SK-N-SH (cell line): ENCODE measurements at regions not wholly inside any gene's neighbourhood (a gene's known extent, or its start where the extent isn't known, plus 50 kb on each side); places are given as distances from the start of the nearest gene placed in this dataset.

Experiments used
- CTCF ChIA-PET: fragments of 300-600, 350-600 bp; formaldehyde crosslinking; extraction: SDS; loops from one replicate; lab custom pipeline; 2021; lab: Yijun Ruan, JAX
- POLR2A ChIA-PET: fragments of 350-600 bp; sonication (Branson Sonifier 250); formaldehyde crosslinking; extraction: SDS; loops from one replicate; lab custom pipeline; 2020; ENCODE audit warnings: antibody characterized with exemption, inconsistent platforms; lab: Yijun Ruan, JAX
- DNase-seq: peaks from one replicate; pipeline ENCODE4 v3.0.0; 2012
- H2AFZ ChIP-seq: fragments of 200-600 bp; sonication (generic); 2 replicates; pipeline ENCODE4 v1.8.1; 2016; ENCODE audit warnings: antibody characterized with exemption, mild to moderate bottlenecking, low read depth
- H3F3A ChIP-seq: fragments of 200-600 bp; sonication (generic); replicated peaks from 2 replicates; pipeline ENCODE3; 2016; ENCODE audit warnings: antibody characterized with exemption, mild to moderate bottlenecking; ENCODE audit not compliant: insufficient read depth
- H3K27ac ChIP-seq, 2 experiments: fragments of 200-500 bp in 1 of 2; fragments of 200-600 bp in 1 of 2; sonication (Bioruptor generic) in 1 of 2; sonication (generic), shearing (Covaris generic) in 1 of 2; 2 replicates each; pipeline versions ENCODE4 v1.5.1 to v1.6.1; 2014 to 2016; ENCODE audit warnings: low read depth in 2 of 2, inconsistent platforms in 1 of 2, low read length in 1 of 2, mild to moderate bottlenecking in 1 of 2, mixed read lengths in 1 of 2
- H3K27me3 ChIP-seq: fragments of 200-600 bp; sonication (generic), shearing (Covaris generic); 2 replicates; pipeline ENCODE4 v1.6.1; 2016; ENCODE audit warnings: mixed run types; ENCODE audit not compliant: insufficient read depth
- H3K36me3 ChIP-seq, 2 experiments: fragments of 200-500 bp in 1 of 2; fragments of 200-600 bp in 1 of 2; sonication (Bioruptor generic) in 1 of 2; sonication (generic) in 1 of 2; replicated peaks in 1 of 2; 2 replicates each; pipeline versions ENCODE3 to v1.5.1; 2014 to 2016; ENCODE audit warnings: low read length in 1 of 2, mild to moderate bottlenecking in 1 of 2; ENCODE audit not compliant: insufficient read depth in 2 of 2, control insufficient read depth in 1 of 2
- H3K4me1 ChIP-seq, 2 experiments: fragments of 200-500 bp in 1 of 2; fragments of 200-600 bp in 1 of 2; sonication (Bioruptor generic) in 1 of 2; sonication (generic), shearing (Covaris generic) in 1 of 2; 2 replicates each; pipeline versions ENCODE4 v1.5.1 to v1.6.1; 2014 to 2016; ENCODE audit warnings: low read depth in 1 of 2, low read length in 1 of 2, mixed run types in 1 of 2; ENCODE audit not compliant: insufficient read depth in 2 of 2, control insufficient read depth in 1 of 2
- H3K4me2 ChIP-seq: fragments of 200-600 bp; sonication (generic), shearing (Covaris generic); 2 replicates; pipeline ENCODE4 v1.6.1; 2017; ENCODE audit warnings: mixed run types
- H3K4me3 ChIP-seq, 2 experiments: fragments of 200-500 bp in 1 of 2; fragments of 200-600 bp in 1 of 2; sonication (Bioruptor generic) in 1 of 2; sonication (generic), shearing (Covaris generic) in 1 of 2; 2 replicates each; pipeline versions ENCODE4 v1.5.1 to v1.8.1; 2014 to 2016; ENCODE audit warnings: low read depth in 2 of 2, inconsistent platforms in 1 of 2, low read length in 1 of 2, mild to moderate bottlenecking in 1 of 2, mixed read lengths in 1 of 2, moderate library complexity in 1 of 2
- H3K79me2 ChIP-seq: fragments of 200-600 bp; sonication (generic); 2 replicates; pipeline ENCODE4 v1.8.1; 2017; ENCODE audit warnings: mild to moderate bottlenecking; ENCODE audit not compliant: insufficient read depth
- H3K9ac ChIP-seq: fragments of 200-600 bp; sonication (generic); 2 replicates; pipeline ENCODE4 v1.6.1; 2017; ENCODE audit warnings: mixed run types
- H3K9me2 ChIP-seq: fragments of 200-600 bp; sonication (generic); 2 replicates; pipeline ENCODE4 v1.6.1; 2017; ENCODE audit warnings: mixed run types
- H3K9me3 ChIP-seq: fragments of 200-600 bp; sonication (generic); 2 replicates; pipeline ENCODE4 v1.6.1; 2017; ENCODE audit warnings: mixed run types, mild to moderate bottlenecking, moderate library complexity
- H4K20me1 ChIP-seq: fragments of 200-600 bp; sonication (generic); 2 replicates; pipeline ENCODE4 v1.6.1; 2017; ENCODE audit warnings: mild to moderate bottlenecking, mixed run types; ENCODE audit not compliant: insufficient read depth
- ELF1 ChIP-seq: IDR thresholded peaks from 2 replicates; pipeline ENCODE4 v1.4.0; 2012
- EZH2phosphoT487 ChIP-seq: fragments of 200-600 bp; sonication (generic); IDR thresholded peaks from 2 replicates; pipeline ENCODE4 v1.6.1; 2017; ENCODE audit warnings: low read depth, mixed run types, mild to moderate bottlenecking, antibody characterized with exemption, moderate library complexity, borderline replicate concordance
- GABPA ChIP-seq: IDR thresholded peaks from 2 replicates; pipeline ENCODE4 v1.4.0; 2012; ENCODE audit warnings: low read depth, mild to moderate bottlenecking
- GATA2 ChIP-seq: sonication (generic); formaldehyde crosslinking; IDR thresholded peaks from 2 replicates; pipeline ENCODE4 v1.5.0; 2020; ENCODE audit warnings: mild to moderate bottlenecking, missing genetic modification reagents
- JUND ChIP-seq: IDR thresholded peaks from 2 replicates; pipeline ENCODE4 v1.4.0; 2012
- MXI1 ChIP-seq: IDR thresholded peaks from 2 replicates; pipeline ENCODE4 v1.6.1; 2012; ENCODE audit warnings: mild to moderate bottlenecking, low read depth, low read length, improper control_type of control experiment
- NFIC ChIP-seq: IDR thresholded peaks from 2 replicates; pipeline ENCODE4 v1.4.0; 2012; ENCODE audit warnings: borderline replicate concordance
- NRF1 ChIP-seq: IDR thresholded peaks from 2 replicates; pipeline ENCODE4 v1.6.1; 2012; ENCODE audit warnings: low read depth, mild to moderate bottlenecking, low read length
- RCOR1 ChIP-seq: fragments of 150-350 bp; IDR thresholded peaks from 2 replicates; pipeline ENCODE4 v1.6.1; 2017; ENCODE audit warnings: antibody characterized with exemption, low read length
- REST ChIP-seq: IDR thresholded peaks from 2 replicates; pipeline ENCODE4 v1.6.1; 2012; ENCODE audit warnings: mild to moderate bottlenecking, low read depth, low read length, moderate library complexity
- SMC3 ChIP-seq: IDR thresholded peaks from 2 replicates; pipeline ENCODE4 v1.6.1; 2012; ENCODE audit warnings: low read depth, low read length, improper control_type of control experiment
- TCF12 ChIP-seq: IDR thresholded peaks from 2 replicates; pipeline ENCODE4 v1.4.0; 2012
- WGBS: methylation state at CpG from one replicate; pipeline ENCODE4 v1.1.6; 2017; ENCODE audit warnings: low lambda C conversion rate; 5-methylcytosine and 5-hydroxymethylcytosine counted together
- TF ChIP-seq, protein P1 (sequence below): fragments of 150-350 bp; IDR thresholded peaks from 2 replicates; pipeline ENCODE4 v1.6.1; 2017; ENCODE audit warnings: antibody characterized with exemption, low read length, low read depth, borderline replicate concordance

- POLR2A ChIA-PET: no interaction called here
- no peaks in the 10 kb centered on the region for H3K36me3 ChIP-seq
- H3K9me3 ChIP-seq: no peaks in the 10 kb centered on the region
- TF ChIP-seq EZH2phosphoT487: no peak
- TF ChIP-seq GABPA: no peak
- no peak for TF ChIP-seq JUND
- no peak for TF ChIP-seq ELF1
- no peak for TF ChIP-seq GATA2 (CRISPR knock-in tag)
- no peak for TF ChIP-seq RCOR1
- TF ChIP-seq, protein P1, sequence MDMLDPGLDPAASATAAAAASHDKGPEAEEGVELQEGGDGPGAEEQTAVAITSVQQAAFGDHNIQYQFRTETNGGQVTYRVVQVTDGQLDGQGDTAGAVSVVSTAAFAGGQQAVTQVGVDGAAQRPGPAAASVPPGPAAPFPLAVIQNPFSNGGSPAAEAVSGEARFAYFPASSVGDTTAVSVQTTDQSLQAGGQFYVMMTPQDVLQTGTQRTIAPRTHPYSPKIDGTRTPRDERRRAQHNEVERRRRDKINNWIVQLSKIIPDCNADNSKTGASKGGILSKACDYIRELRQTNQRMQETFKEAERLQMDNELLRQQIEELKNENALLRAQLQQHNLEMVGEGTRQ: no peak
- TF ChIP-seq SMC3: no peak
- TF ChIP-seq NRF1: no peak
- no peak for TF ChIP-seq NFIC
- DNase-seq: no peak
- no peaks in the 10 kb centered on the region for H3K79me2 ChIP-seq
- no peaks in the 10 kb centered on the region for H3F3A ChIP-seq
- no peak overlapping the region for H3K4me2 ChIP-seq
- H3K9me2 ChIP-seq: no peaks in the 10 kb centered on the region
- no peak overlapping the region for H3K9ac ChIP-seq
- no peaks in the 10 kb centered on the region for H4K20me1 ChIP-seq
- WGBS: 39% methylated on average over 1 of the region's 1 CpG
- peaks cover 0 to 3% of the 10 kb centered on the region in 2 experiments; a peak in 1 of 4 replicates for H3K4me1 ChIP-seq
- no peak overlapping the region for H3K27ac ChIP-seq
- H3K27me3 ChIP-seq: no peaks in the 10 kb centered on the region
- H2AFZ ChIP-seq: no peak overlapping the region
- no peak overlapping the region for H3K4me3 ChIP-seq
- CTCF ChIA-PET: no interaction called here
These were observed 101.1 kb upstream of the MEF2C start for GRCh38 chr5:88984040-88984439.

DNA sequence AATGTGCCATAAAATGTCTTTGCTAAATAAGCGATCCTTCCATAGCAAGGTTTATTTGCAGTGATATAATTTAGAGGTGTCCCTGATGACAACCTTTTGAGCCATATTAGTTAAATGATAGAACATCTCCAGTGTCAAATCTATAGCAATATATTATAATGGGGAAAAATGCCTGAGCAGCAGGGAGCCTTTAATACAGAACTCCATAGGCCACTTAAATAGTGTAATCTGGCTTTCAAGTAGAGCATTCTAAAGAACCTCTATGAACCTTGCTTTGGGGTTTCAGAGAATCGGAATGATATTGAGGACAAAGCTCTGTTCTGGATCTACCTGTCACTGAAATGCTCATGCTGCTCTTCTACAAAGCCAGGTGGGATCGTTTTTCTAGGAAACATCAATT, 96.7 kb upstream of the MEF2C start:
- Histone ChIP-seq H2AFZ (no peak overlapping the region), H3F3A (no peaks in the 10 kb centered on the region), H3K36me3 (no peaks in the 10 kb centered on the region), H3K27ac (no peak overlapping the region), H3K27me3 (no peaks in the 10 kb centered on the region), H4K20me1 (no peaks in the 10 kb centered on the region), H3K9ac (no peak overlapping the region), H3K79me2 (no peaks in the 10 kb centered on the region), H3K4me3 (no peak overlapping the region), H3K9me2 (no peaks in the 10 kb centered on the region), H3K4me2 (no peak overlapping the region), H3K9me3 (no peaks in the 10 kb centered on the region), H3K4me1 (peaks cover 0 to 3% of the 10 kb centered on the region in 2 experiments; a peak in 1 of 4 replicates)
- 54% methylated on average over 3 of the region's 3 CpGs for whole genome bisulfite sequencing
- CTCF ChIA-PET: no interaction called here
- POLR2A ChIA-PET: no interaction called here
- no peak for TF ChIP-seq JUND
- TF ChIP-seq GATA2 (CRISPR knock-in tag): no peak
- no peak for TF ChIP-seq MXI1
- TF ChIP-seq REST: no peak
- TF ChIP-seq TCF12: no peak
- no peak for DNase-seq
